K562 (cell line): ENCODE measurements at regions not wholly inside any gene's neighbourhood (a gene's known extent, or its start where the extent isn't known, plus 50 kb on each side); places are given as distances from the start of the nearest gene placed in this dataset.

Experiments used
- ATAC-seq: fragments of 200-7000 bp; cut with Tn5 transposase; 3 replicates; pipeline ENCODE4 v1.9.1; 2020; ENCODE audit warnings: moderate library complexity
- BruUV-seq: library from RNA; stranded (reverse); fragments of 400-500 nt; replicated peaks from 2 replicates; lab custom pipeline; 2021; lab: Mats Ljungman, UMichigan
- CTCF ChIA-PET: fragments of 300-600 bp; formaldehyde crosslinking; extraction: SDS; loops from one replicate; lab custom pipeline; 2021; ENCODE audit warnings: low intra/inter-chr PET ratio; lab: Yijun Ruan, JAX
- POLR2A ChIA-PET: fragments of 300-600, 350-650 bp; sonication (Branson Sonifier 250); formaldehyde crosslinking; extraction: SDS; loops from one replicate; lab custom pipeline; 2021; ENCODE audit warnings: antibody characterized with exemption, inconsistent platforms; lab: Yijun Ruan, JAX
- DNase-seq, 4 experiments: peaks; one replicate each; pipeline versions ENCODE4 v3.0.0 to v3.0.0-alpha.2; 2011 to 2018; ENCODE audit warnings: low spot score in 3 of 4, mixed read lengths in 3 of 4; ENCODE audit errors: extremely low read depth in 1 of 4
- FAIRE-seq: peaks from 2 replicates; lab custom pipeline; 2011; peaks lifted over from hg19 to GRCh38; lab: Jason Lieb, UNC
- H2AFZ ChIP-seq: 2 replicates; pipeline ENCODE4 v1.6.0; 2011; ENCODE audit warnings: low read depth, low read length, control low read depth, inconsistent platforms
- H3K27ac ChIP-seq: fragments of 200-600 bp; 3 replicates; pipeline ENCODE4 v1.8.0; 2011; ENCODE audit warnings: low read depth, mild to moderate bottlenecking, control low read depth, inconsistent platforms, low read length, moderate library complexity, mixed read lengths; ENCODE audit errors: extremely low read depth
- H3K27me3 ChIP-seq, 2 experiments: fragments of 300-600 bp in 1 of 2; 2 replicates in 1 of 2; 3 replicates in 1 of 2; pipeline versions ENCODE4 v1.6.0 to v1.8.0; 2011; ENCODE audit warnings: inconsistent platforms in 2 of 2, low read length in 2 of 2, mild to moderate bottlenecking in 1 of 2, mixed read lengths in 1 of 2, moderate library complexity in 1 of 2; ENCODE audit not compliant: control insufficient read depth in 2 of 2, insufficient read depth in 2 of 2
- H3K36me3 ChIP-seq: fragments of 300-600 bp; 3 replicates; pipeline ENCODE4 v1.8.0; 2011; ENCODE audit warnings: mild to moderate bottlenecking, low read length, inconsistent platforms; ENCODE audit not compliant: control insufficient read depth, insufficient read depth
- H3K4me1 ChIP-seq, 2 experiments: fragments of 200-600 bp in 1 of 2; replicated peaks in 1 of 2; 2 replicates in 1 of 2; 3 replicates in 1 of 2; pipeline versions ENCODE4 v1.5.1 to v1.8.0; 2011; ENCODE audit warnings: inconsistent platforms in 2 of 2, low read length in 2 of 2, mild to moderate bottlenecking in 1 of 2, mixed read lengths in 1 of 2, moderate library complexity in 1 of 2; ENCODE audit not compliant: control insufficient read depth in 2 of 2, insufficient read depth in 2 of 2
- H3K4me2 ChIP-seq: 2 replicates; pipeline ENCODE4 v1.6.1; 2011; ENCODE audit warnings: low read length, control low read depth, inconsistent platforms, mixed read lengths; ENCODE audit not compliant: insufficient read depth
- H3K4me3 ChIP-seq: fragments of 200-600 bp; sonication (generic), shearing (Covaris generic); 2 replicates; pipeline ENCODE4 v1.5.1; 2016; ENCODE audit warnings: control low read depth, inconsistent platforms
- H3K79me2 ChIP-seq: fragments of 200-600 bp; 3 replicates; pipeline ENCODE4 v1.8.0; 2011; ENCODE audit warnings: low read length, inconsistent platforms; ENCODE audit not compliant: control insufficient read depth, insufficient read depth
- H3K9ac ChIP-seq, 2 experiments: 2 replicates each; pipeline versions ENCODE4 v1.6.0 to v1.6.1; 2011; ENCODE audit warnings: low read depth in 2 of 2, low read length in 2 of 2, control low read depth in 1 of 2, inconsistent platforms in 1 of 2, mild to moderate bottlenecking in 1 of 2, mixed read lengths in 1 of 2; ENCODE audit not compliant: insufficient read depth in 1 of 2
- H3K9me1 ChIP-seq: one replicate; pipeline ENCODE4 v1.6.0; 2011; ENCODE audit warnings: inconsistent platforms, mild to moderate bottlenecking, low read length, moderate library complexity; ENCODE audit not compliant: control insufficient read depth, insufficient read depth
- H3K9me3 ChIP-seq: replicated peaks from 2 replicates; pipeline ENCODE4 v1.5.1; 2011; ENCODE audit warnings: low read depth, low read length, inconsistent platforms; ENCODE audit not compliant: control insufficient read depth, insufficient read depth
- H4K20me1 ChIP-seq: replicated peaks from 2 replicates; pipeline ENCODE4 v1.6.1; 2011; ENCODE audit warnings: low read length, inconsistent platforms, mixed read lengths; ENCODE audit not compliant: control insufficient read depth, insufficient read depth
- ADNP ChIP-seq: fragments of 200-800 bp; sonication (Bioruptor generic); IDR thresholded peaks from 2 replicates; pipeline ENCODE4 v1.6.1; 2016; ENCODE audit warnings: missing genetic modification characterization, missing compliant biosample characterization
- CSDE1 ChIP-seq, 2 experiments: fragments of 450-650 bp; IDR thresholded peaks; 2 replicates each; pipeline ENCODE4 v1.6.1; 2016; ENCODE audit warnings: mild to moderate bottlenecking in 1 of 2
- CTBP1 ChIP-seq: fragments of 450-650 bp; IDR thresholded peaks from 2 replicates; pipeline ENCODE4 v1.6.1; 2016; ENCODE audit warnings: borderline replicate concordance
- ELK1 ChIP-seq: sonication (generic); formaldehyde crosslinking; IDR thresholded peaks from 2 replicates; pipeline ENCODE4 v1.8.1; 2022; ENCODE audit warnings: missing genetic modification reagents
- KAT2B ChIP-seq: IDR thresholded peaks from one replicate; pipeline ENCODE4 v1.6.1; 2012; ENCODE audit warnings: low read depth, mild to moderate bottlenecking, control low read depth, inconsistent platforms, low read length, moderate library complexity
- NCOA1 ChIP-seq: fragments of 450-650 bp; IDR thresholded peaks from 2 replicates; pipeline ENCODE4 v1.6.1; 2016; ENCODE audit warnings: low read depth
- POLR3G ChIP-seq: IDR thresholded peaks from 2 replicates; pipeline ENCODE4 v1.6.1; 2011; ENCODE audit not compliant: insufficient read length, insufficient replicate concordance; ENCODE audit errors: extremely low read depth
- PPARD ChIP-seq: fragments of 250-450 bp; sonication (Bioruptor Pico); IDR thresholded peaks from 2 replicates; pipeline ENCODE4 v1.8.0; 2022; ENCODE audit warnings: inconsistent platforms, mild to moderate bottlenecking, moderate library complexity
- TSHZ1 ChIP-seq: fragments of 250-450 bp; sonication (Bioruptor Pico); IDR thresholded peaks from 2 replicates; pipeline ENCODE4 v1.4.0; 2020; ENCODE audit warnings: mild to moderate bottlenecking, moderate library complexity
- ZBTB7A ChIP-seq: IDR thresholded peaks from 2 replicates; pipeline ENCODE4 v1.6.1; 2011; ENCODE audit warnings: low read depth, mild to moderate bottlenecking, low read length, moderate library complexity, borderline replicate concordance; ENCODE audit not compliant: control insufficient read depth
- ZFX ChIP-seq: sonication (generic); formaldehyde crosslinking; IDR thresholded peaks from 2 replicates; pipeline ENCODE4 v1.8.0; 2022; ENCODE audit warnings: mild to moderate bottlenecking, missing genetic modification reagents, moderate library complexity
- ZKSCAN3 ChIP-seq: fragments of 250-450 bp; sonication (Bioruptor Pico); IDR thresholded peaks from 2 replicates; pipeline ENCODE4 v1.4.0; 2020
- ZNF165 ChIP-seq: fragments of 250-450 bp; sonication (Bioruptor Pico); IDR thresholded peaks from 2 replicates; pipeline ENCODE4 v1.4.0; 2020; ENCODE audit warnings: borderline replicate concordance
- ZNF280A ChIP-seq: fragments of 450-650 bp; IDR thresholded peaks from 2 replicates; pipeline ENCODE4 v1.6.1; 2018; ENCODE audit warnings: mild to moderate bottlenecking, low read depth; ENCODE audit not compliant: partially characterized antibody
- ZNF324 ChIP-seq: fragments of 250-450 bp; sonication (Bioruptor Pico); IDR thresholded peaks from 2 replicates; pipeline ENCODE4 v1.4.0; 2020; ENCODE audit warnings: mild to moderate bottlenecking
- ZNF511 ChIP-seq: sonication (generic); formaldehyde crosslinking; IDR thresholded peaks from 2 replicates; pipeline ENCODE4 v1.8.0; 2022; ENCODE audit warnings: mild to moderate bottlenecking, missing genetic modification reagents
- WGBS: fragments of 100-300 bp; shearing (Covaris generic); methylation state at CpG from one replicate; pipeline ENCODE4 v1.1.6; 2016; ENCODE audit warnings: low coverage, mixed read lengths; ENCODE audit not compliant: insufficient coverage; ENCODE audit errors: missing lambda C conversion rate; 5-methylcytosine and 5-hydroxymethylcytosine counted together
- in situ Hi-C: fragments of 300-500 bp; cut with MboI; formaldehyde crosslinking; loops from 4 replicates; pipeline ENCODE4 v1.15.0; 2018; ENCODE audit warnings: inconsistent platforms, mixed read lengths
- intact Hi-C: fragments of 100-400 bp; cut with micrococcal nuclease; formaldehyde crosslinking; loops from 2 replicates; pipeline ENCODE4 v1.14.2; 2022

- no peaks in the 10 kb centered on the region for H3K79me2 ChIP-seq
- POLR2A ChIA-PET, result no interaction called here
- no peaks in the 10 kb centered on the region for H3K36me3 ChIP-seq
- DNase-seq (no peak), FAIRE-seq (no peak), ATAC-seq (no peak)
- no TSS peak for BruUV-seq
- H3K4me3 ChIP-seq, result no peak overlapping the region
- intact Hi-C loops, result no loop called here
- CTCF ChIA-PET, result no interaction called here
- no peak overlapping the region for H2AFZ ChIP-seq
- H3K4me1 ChIP-seq, result no peaks in the 10 kb centered on the region
- 0% methylated on average over 2 of the region's 2 CpGs for WGBS
- in situ Hi-C loops, result no loop called here
- H3K9ac ChIP-seq, result no peak overlapping the region
- TF ChIP-seq ZBTB7A, result no peak
- no peak for TF ChIP-seq NCOA1
- no peak for TF ChIP-seq ZNF511 (CRISPR knock-in tag)
- no peak for TF ChIP-seq KAT2B
- no peak for TF ChIP-seq ZKSCAN3
- no peak for TF ChIP-seq TSHZ1
- no peak for TF ChIP-seq CSDE1 (IDR thresholded peaks at IDR 0.05)
- TF ChIP-seq ZFX (CRISPR knock-in tag), result no peak
- no peak for TF ChIP-seq CTBP1
- no peak for TF ChIP-seq ZNF280A
- no peak for TF ChIP-seq ZNF165 (CRISPR knock-in tag)
- no peak for TF ChIP-seq ADNP (tag)
- no peak for TF ChIP-seq POLR3G
- TF ChIP-seq PPARD, result no peak
- no peak for TF ChIP-seq ZNF324
- TF ChIP-seq ELK1 (CRISPR knock-in tag), result no peak
- H3K9me1 ChIP-seq, result no peaks in the 10 kb centered on the region
- H3K27me3 ChIP-seq, result no peaks in the 10 kb centered on the region
- H4K20me1 ChIP-seq, result no peaks in the 10 kb centered on the region
- H3K27ac ChIP-seq, result no peak overlapping the region
- no peak overlapping the region for H3K4me2 ChIP-seq
- no peaks in the 10 kb centered on the region for H3K9me3 ChIP-seq
Observed at GRCh38 chr4:29372971-29373370, 1347.2 kb upstream of the PCDH7 start.
